ENCODE measurements at regions not wholly inside any gene's neighbourhood (a gene's known extent, or its start where the extent isn't known, plus 50 kb on each side); places are given as distances from the start of the nearest gene placed in this dataset.
A peak's percentile ranks its signal among the peaks of the same experiment; 100 is the strongest.

DNA sequence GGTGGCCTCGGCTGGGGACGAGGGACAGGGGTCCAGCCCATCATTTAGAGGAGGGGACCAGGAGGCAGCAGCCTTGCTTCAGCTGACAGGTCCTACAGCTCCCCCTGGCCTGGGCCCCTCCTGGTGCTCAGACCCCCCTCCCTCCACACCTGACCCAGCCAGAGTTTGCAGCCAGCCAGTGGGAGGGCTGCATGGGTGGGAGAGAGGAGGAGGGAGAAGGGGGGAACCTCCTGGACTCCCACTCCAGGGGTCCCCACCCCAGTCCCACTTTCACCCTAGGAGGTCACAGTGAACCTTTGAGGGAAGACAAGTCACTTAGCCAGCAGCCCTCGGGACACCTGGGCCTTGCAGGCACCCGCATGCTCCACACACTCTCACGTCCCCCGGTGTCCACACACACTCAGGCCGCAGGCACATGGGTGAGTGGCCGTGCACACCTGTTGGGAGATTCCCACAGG lies 108.9 kb upstream of the ZBTB40 start:
- no peak for DNase-seq (ENCODE audit: low read depth in 1 of 2, low spot score in 2 of 2)
- H3K36me3 ChIP-seq, result no peaks in the 10 kb centered on the region
- peaks cover 41% of the 10 kb centered on the region for H3K27me3 ChIP-seq (replicated peaks)
- no peak overlapping the region for H3K4me3 ChIP-seq
- H3K9me3 ChIP-seq (replicated peaks), result no peaks in the 10 kb centered on the region
- peaks cover under 1% of the 10 kb centered on the region for H3K4me1 ChIP-seq (replicated peaks)
- H3K27ac ChIP-seq, result no peak overlapping the region

DNA sequence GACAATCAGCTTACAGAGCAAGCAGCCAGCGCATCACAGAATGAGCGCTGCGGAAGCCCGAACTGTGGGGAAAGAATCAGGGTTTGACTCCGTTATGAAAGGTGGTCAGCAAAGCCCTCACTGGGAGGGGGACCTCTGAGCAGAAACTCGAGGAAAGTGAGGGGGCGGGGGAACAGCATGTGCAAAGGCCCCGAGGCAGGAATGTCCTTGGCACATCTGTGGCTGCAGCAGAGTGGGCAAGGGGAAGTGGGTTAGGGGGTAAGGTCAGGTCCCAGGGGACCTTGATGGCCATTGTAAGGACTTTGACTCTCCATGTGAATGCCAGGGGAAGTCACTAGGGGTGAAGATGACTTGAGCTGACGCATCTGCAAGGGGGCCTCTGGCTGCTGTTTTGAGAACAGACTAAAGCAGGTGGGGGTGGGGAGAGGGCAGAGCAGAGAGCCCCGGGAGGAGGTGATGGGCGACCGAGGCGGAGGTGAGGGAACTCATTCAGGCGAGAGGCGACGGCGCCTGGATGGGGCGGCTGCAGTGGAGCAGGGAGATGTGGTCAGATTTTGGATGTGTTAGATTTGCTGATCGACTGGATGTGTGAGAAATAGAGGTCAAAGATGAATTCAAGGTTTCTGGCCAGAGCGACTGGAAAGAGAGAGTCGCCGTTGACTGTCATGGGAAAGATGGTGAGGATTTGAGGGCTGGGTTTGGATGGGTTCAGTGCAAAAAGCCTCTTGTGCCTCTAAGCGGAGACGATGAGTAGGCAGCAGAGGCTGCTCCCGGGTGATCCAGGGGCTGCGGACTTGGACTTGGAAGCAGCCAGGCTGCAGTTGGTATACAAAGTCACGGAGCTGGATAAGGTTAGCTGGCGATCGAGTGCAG lies 108.0 kb upstream of the ZBTB40 start:
- Histone ChIP-seq H3K27me3 (replicated peaks) (peaks cover 41% of the 10 kb centered on the region), H3K9me3 (replicated peaks) (no peaks in the 10 kb centered on the region), H3K4me1 (replicated peaks) (peaks cover 10% of the 10 kb centered on the region), H3K4me3 (no peak overlapping the region), H3K27ac (no peak overlapping the region), H3K36me3 (no peaks in the 10 kb centered on the region)
- DNase-seq (ENCODE audit: low read depth in 1 of 2, low spot score in 2 of 2), result no peak

DNA sequence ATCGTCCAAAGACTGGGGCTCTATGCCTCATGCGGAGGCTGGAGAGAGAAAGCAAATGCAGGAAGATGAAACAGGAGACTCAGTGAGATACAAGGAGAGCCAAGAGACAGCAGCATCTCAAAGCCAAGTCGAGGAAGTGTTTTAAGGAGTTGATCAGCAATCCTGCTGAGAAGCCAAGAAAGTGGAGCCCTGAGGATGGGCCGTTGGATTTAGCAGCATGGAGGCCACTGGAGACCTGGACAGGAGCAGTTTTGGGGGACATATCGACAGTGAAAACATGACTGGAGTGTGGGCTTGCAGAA lies 107.4 kb upstream of the ZBTB40 start:
- peaks cover 43% of the 10 kb centered on the region for H3K27me3 ChIP-seq (replicated peaks)
- H3K4me1 ChIP-seq (replicated peaks), result peaks cover 12% of the 10 kb centered on the region
- no peak for DNase-seq (ENCODE audit: low read depth in 1 of 2, low spot score in 2 of 2)
- H3K4me3 ChIP-seq, result no peak overlapping the region
- no peaks in the 10 kb centered on the region for H3K9me3 ChIP-seq (replicated peaks)
- H3K27ac ChIP-seq, result no peak overlapping the region
- H3K36me3 ChIP-seq, result no peaks in the 10 kb centered on the region

DNA sequence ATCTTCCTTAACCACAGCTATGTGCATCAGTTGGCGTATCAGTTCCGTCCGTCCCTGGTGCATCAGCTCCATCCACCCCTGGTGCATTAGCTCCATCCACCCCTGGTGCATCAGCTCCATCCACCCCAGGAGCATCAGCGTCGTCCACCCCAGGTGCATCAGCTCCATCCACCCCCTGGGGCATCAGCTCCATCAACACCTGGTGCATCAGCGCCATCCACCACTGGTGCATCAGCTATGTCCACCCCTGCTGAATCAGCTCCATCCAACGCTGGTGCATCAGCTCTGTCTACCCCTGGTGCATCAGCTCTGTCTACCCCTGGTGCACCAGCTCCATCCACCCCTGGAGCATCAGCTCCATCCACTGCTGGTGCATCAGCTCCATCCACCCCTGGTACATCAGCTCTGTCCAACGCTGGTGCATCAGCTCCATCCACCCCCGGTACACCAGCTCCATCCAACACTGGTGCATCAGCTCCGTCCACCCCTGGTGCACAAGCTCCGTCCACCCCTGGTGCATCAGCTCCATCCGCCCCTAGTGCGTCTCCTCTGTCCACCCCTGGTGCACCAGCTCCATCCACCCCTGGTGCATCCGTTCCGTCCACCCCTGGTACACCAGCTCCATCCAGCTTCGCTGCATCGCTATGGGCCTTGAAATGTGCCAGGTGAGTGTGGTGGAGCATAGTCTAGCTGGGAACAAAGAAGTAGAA lies 106.6 kb upstream of the ZBTB40 start:
- H3K4me1 ChIP-seq (replicated peaks), result peaks cover 12% of the 10 kb centered on the region
- no peaks in the 10 kb centered on the region for H3K36me3 ChIP-seq
- no peak for DNase-seq (ENCODE audit: low read depth in 1 of 2, low spot score in 2 of 2)
- no peak overlapping the region for H3K4me3 ChIP-seq
- peaks cover 49% of the 10 kb centered on the region for H3K27me3 ChIP-seq (replicated peaks)
- no peak overlapping the region for H3K27ac ChIP-seq
- no peaks in the 10 kb centered on the region for H3K9me3 ChIP-seq (replicated peaks)

DNA sequence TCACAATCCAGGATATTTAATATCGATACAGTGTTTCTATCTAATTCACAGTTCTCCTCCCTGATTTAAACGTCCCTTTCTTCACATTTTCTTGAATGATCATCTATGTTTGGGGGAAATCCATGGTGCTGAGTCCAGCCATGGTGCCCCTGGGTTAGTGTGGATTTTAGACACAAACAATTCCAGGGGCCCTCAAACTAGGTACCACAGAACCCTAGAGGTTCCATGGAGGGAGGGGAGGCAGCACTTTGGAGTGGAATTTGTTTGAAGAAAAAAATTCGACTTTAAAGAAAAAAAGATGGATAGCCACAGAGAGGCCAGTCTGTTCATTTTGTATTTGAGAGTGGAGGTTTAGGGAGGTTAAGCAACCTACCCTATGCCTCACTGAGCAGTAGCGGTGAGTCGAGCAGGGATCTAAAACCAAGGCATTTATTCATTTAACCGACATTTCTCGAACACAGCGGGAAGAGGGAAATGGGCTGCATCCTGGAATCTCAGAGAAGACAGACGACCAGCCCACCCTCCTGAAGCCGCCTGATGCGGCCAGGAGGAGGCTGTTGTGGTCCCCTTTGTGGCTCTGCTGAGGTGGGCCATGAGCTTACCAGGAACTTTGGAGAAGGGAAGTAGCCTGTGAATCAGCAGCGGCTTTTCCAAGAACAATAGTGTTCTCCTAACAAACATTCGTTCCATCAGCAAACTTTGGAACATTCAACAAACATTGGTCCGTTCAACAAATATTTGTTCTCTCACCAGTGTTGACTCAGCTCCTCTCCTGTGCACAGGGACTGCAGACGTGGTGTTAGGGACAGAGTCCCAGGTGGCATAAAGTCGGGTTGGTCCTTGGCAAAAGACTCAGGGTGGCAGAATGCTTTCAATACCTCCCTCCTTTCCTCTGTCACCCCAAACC lies 103.5 kb upstream of the ZBTB40 start:
- Histone ChIP-seq H3K9me3 (replicated peaks) (no peaks in the 10 kb centered on the region), H3K4me1 (replicated peaks) (peaks cover 12% of the 10 kb centered on the region), H3K27me3 (replicated peaks) (peaks cover 42% of the 10 kb centered on the region)

DNA sequence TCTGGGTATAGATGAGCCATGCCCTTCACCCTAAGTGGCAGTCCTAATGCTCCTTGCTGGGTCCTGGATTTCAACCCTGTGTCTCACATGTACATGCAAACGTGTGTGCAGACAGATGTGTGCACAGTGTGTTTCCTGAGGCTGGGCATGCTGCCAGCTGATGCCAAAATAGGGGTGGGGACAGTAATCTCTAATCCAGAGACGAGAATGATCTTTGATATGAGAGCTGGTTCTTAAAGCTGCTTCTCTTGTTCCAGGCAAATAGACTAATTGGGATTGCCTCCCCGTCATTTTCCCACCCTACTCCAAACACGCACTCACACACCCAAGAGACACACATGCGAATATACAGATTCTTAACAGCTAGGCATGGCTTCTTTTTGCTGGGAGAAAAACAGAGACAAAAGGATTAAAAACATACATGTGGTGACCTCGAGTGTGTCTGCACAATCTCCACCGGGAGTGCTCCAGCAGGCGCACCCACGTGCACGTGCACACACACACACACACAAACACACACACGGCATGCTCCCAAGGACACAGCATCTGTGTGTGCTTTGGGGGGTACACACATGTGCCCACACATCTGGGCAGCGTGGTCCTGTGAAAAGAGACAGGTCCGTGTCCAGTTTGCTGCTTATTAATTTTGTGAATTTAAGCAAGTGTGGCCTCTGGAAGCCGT lies 102.1 kb upstream of the ZBTB40 start:
- no peaks in the 10 kb centered on the region for H3K9me3 ChIP-seq (replicated peaks)
- peaks cover 12% of the 10 kb centered on the region for H3K4me1 ChIP-seq (replicated peaks)
- H3K27me3 ChIP-seq (replicated peaks), result peaks cover 34% of the 10 kb centered on the region
- no peak for DNase-seq (ENCODE audit: low read depth in 1 of 2, low spot score in 2 of 2)
- no peak overlapping the region for H3K27ac ChIP-seq
- H3K36me3 ChIP-seq, result no peaks in the 10 kb centered on the region
- no peak overlapping the region for H3K4me3 ChIP-seq

More for the DNA sequence above, 103.5 kb upstream of the ZBTB40 start:
- no peak overlapping the region for H3K4me3 ChIP-seq
- H3K27ac ChIP-seq, result no peak overlapping the region
- no peaks in the 10 kb centered on the region for H3K36me3 ChIP-seq
- DNase-seq (ENCODE audit: low read depth in 1 of 2, low spot score in 2 of 2), result peak; percentile 74 to 75

DNA sequence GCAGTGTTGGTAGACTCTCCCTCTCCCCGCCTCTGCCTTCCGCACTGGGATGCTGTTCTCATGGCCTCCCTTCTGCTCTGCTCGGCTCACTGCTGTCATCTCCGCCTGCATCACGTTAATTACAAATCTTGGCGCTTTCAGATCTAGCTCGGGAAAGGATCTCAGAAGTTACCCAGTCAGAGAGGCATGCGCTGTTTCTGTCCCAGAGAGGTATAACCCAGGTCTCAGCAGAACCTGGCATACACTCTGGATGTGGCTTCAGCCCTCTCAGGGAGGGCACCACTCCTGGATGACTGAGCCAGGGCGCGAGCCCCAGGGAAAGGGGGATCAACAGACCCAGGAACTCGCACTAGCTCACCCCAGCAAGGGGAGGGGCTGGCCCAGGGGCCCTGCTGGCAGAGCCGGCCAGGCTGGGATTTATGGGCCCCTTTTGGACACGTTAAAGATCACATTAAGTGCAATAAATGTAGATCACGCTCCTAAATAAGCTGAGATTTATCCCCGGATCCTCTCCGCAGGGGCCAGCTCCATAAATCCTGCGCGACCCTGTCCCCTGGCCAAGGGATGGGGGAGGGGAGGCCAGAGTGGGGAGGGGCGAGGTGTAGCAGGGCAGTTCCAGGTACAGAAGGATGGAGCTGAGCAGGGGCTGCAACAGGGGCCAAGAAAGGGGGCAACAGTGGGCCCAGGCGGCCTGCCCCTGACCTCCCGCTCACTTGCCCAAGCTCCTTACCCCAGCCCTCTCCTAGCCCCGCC lies 101.3 kb upstream of the ZBTB40 start:
- no peak for DNase-seq (ENCODE audit: low read depth in 1 of 2, low spot score in 2 of 2)
- Histone ChIP-seq H3K4me1 (replicated peaks) (peaks cover 12% of the 10 kb centered on the region), H3K27ac (no peak overlapping the region), H3K9me3 (replicated peaks) (no peaks in the 10 kb centered on the region), H3K27me3 (replicated peaks) (peaks cover 31% of the 10 kb centered on the region), H3K4me3 (no peak overlapping the region), H3K36me3 (no peaks in the 10 kb centered on the region)

DNA sequence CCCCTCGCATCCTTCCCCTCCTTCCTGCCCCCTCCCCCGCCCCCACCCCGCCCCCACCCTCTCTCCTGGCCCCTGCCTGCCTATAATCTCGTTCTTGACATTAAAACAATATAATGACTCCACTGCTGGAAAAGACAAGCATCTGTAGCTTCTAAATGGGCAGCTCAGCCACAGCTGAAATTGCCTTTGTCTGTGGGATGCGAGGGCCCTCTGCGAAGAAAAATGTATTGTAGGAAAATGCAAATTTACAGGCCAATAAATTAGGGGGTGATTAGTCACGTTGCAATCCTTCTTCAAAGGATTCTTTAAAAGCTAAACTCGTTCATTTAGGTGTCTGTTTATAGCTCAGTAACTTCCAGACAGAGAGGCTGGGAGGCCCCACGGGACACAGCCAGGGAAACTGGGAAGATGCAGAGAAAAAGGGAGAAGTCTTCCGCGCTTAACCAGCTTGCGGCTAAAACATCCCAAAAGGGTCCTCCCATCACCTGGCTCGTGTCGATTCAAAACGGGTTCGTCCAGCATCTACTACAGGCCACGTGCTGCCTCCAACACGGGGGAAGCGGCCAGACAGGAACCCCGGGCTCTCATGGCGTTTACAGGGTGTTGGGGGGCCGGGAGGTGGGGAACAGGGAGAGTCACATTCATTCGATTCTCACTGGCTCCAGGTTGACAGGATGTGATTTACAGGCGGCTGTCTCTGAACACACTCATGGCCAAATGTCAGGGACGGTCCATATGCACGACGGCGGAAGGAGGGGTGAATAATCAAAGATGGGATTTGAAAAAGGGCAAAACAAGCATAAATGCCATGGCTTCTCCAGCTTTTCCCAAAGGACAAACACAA lies 100.5 kb upstream of the ZBTB40 start:
- H3K27ac ChIP-seq, result no peak overlapping the region
- H3K9me3 ChIP-seq (replicated peaks), result no peaks in the 10 kb centered on the region
- no peaks in the 10 kb centered on the region for H3K36me3 ChIP-seq
- DNase-seq (ENCODE audit: low read depth in 1 of 2, low spot score in 2 of 2), result no peak
- peaks cover 25% of the 10 kb centered on the region for H3K27me3 ChIP-seq (replicated peaks)
- peaks cover 12% of the 10 kb centered on the region for H3K4me1 ChIP-seq (replicated peaks)
- H3K4me3 ChIP-seq, result no peak overlapping the region

DNA sequence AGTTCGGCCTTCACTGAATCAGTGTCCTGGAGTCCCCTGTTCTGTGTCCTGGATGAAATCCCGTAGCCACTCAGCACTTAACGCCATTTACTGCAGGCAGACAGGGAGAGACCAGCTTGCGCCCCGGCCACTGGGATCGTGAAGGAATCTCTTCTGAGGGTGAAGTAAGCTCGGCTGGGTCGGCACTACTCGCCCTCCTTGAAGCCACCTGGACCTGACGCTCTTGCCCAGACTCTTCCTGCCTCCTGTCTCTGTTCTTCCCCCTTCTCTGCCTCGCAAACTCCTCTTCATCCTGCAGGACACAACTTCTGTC lies 99.9 kb upstream of the ZBTB40 start:
- H3K27ac ChIP-seq, result no peak overlapping the region
- H3K9me3 ChIP-seq (replicated peaks), result no peaks in the 10 kb centered on the region
- no peak overlapping the region for H3K4me3 ChIP-seq
- H3K4me1 ChIP-seq (replicated peaks), result peaks cover 12% of the 10 kb centered on the region
- peaks cover 23% of the 10 kb centered on the region for H3K27me3 ChIP-seq (replicated peaks)
- H3K36me3 ChIP-seq, result no peaks in the 10 kb centered on the region
- DNase-seq (ENCODE audit: low read depth in 1 of 2, low spot score in 2 of 2), result no peak

DNA sequence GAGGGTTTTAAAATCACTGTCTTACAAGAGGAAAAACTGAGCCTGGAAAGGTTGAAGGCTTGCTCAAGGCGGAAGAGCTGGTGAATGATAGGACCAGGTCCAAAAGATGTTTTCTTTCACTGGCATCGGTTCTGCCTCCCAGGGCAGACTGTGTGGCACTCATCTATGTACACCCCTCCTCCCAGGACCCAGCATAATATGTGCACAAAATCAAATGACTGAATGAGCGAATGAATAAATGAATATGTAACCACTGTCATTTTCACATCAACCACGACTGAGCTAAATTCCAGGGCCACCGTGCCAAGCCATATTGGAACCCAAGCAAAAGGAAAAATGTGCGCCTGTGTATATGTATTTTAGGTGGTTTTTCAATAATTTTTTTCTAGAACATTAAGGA lies 99.3 kb upstream of the ZBTB40 start:
- H3K4me1 ChIP-seq (replicated peaks), result peaks cover 12% of the 10 kb centered on the region
- DNase-seq (ENCODE audit: low read depth in 1 of 2, low spot score in 2 of 2), result no peak

DNA sequence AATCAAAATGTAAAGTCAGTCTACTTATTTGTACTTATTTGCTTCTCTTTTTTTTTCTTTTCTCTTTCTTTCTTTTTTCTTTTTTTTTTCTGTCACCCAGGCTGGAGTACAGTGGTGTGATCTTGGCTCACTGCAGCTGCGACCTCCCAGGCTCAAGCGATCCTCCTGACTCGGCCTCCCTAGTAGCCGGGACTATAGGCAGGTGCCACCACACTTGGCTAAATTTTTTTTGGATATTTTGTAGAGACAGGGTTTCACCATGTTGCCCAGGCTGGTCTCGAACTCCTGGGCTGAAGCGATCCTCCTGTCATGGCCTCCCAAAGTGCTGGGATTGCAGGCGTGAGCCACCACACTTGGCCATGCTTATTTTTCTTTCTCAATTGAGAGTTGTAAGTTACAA lies 98.8 kb upstream of the ZBTB40 start:
- H3K4me1 ChIP-seq (replicated peaks), result peaks cover 11% of the 10 kb centered on the region
- H3K4me3 ChIP-seq, result no peak overlapping the region
- no peak overlapping the region for H3K27ac ChIP-seq
- no peaks in the 10 kb centered on the region for H3K36me3 ChIP-seq
- H3K9me3 ChIP-seq (replicated peaks), result no peaks in the 10 kb centered on the region
- no peak for DNase-seq (ENCODE audit: low read depth in 1 of 2, low spot score in 2 of 2)
- H3K27me3 ChIP-seq (replicated peaks), result peaks cover 23% of the 10 kb centered on the region

More for the DNA sequence above, 99.3 kb upstream of the ZBTB40 start:
- H3K36me3 ChIP-seq, result no peaks in the 10 kb centered on the region
- H3K27me3 ChIP-seq (replicated peaks), result peaks cover 23% of the 10 kb centered on the region
- no peak overlapping the region for H3K4me3 ChIP-seq
- H3K9me3 ChIP-seq (replicated peaks), result no peaks in the 10 kb centered on the region
- H3K27ac ChIP-seq, result no peak overlapping the region

DNA sequence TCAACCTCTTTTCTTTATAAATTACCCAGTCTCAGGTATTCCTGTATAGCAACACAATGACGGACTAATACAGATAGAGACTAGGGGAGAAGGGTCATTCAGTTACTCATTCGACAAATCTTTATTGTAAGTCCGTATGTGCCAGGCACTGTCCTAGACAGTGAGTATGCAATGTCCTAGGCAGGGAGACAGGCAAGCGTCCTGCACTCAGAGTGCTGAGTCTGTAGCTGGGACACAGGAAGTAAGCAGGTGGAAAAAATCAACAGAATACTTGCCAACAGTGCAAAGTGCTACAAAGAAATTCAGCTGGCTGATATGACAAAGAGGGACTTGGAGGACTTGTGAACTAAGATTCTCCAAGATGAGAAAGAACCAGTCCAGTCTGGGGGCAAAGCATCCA lies 92.2 kb upstream of the ZBTB40 start:
- no peak overlapping the region for H3K4me3 ChIP-seq
- H3K36me3 ChIP-seq, result no peaks in the 10 kb centered on the region
- H3K4me1 ChIP-seq (replicated peaks), result no peaks in the 10 kb centered on the region
- peaks cover 18% of the 10 kb centered on the region for H3K27me3 ChIP-seq (replicated peaks)
- no peak for DNase-seq (ENCODE audit: low read depth in 1 of 2, low spot score in 2 of 2)
- H3K27ac ChIP-seq, result no peak overlapping the region
- H3K9me3 ChIP-seq (replicated peaks), result no peaks in the 10 kb centered on the region
